Astrocyte (in vitro differentiated cells and primary cell): ENCODE measurements at regions not wholly inside any gene's neighbourhood (a gene's known extent, or its start where the extent isn't known, plus 50 kb on each side); places are given as distances from the start of the nearest gene placed in this dataset.

Experiments used
- CTCF ChIP-seq: IDR thresholded peaks from 2 replicates; pipeline ENCODE4 v1.5.1; 2011; ENCODE audit warnings: low read depth, mild to moderate bottlenecking, inconsistent platforms, low read length, moderate library complexity; ENCODE audit not compliant: insufficient read depth
- EZH2 ChIP-seq: IDR thresholded peaks from 2 replicates; pipeline ENCODE4 v1.6.1; 2012; ENCODE audit warnings: mild to moderate bottlenecking, low read length, inconsistent platforms; ENCODE audit not compliant: insufficient read depth

GRCh38 chr13:83333614-83334388 lies 548.5 kb downstream of the SLITRK1 start:
- TF ChIP-seq EZH2 (no peak), CTCF (no peak)
